Spleen (tissue), 7 donors: ENCODE measurements at regions not wholly inside any gene's neighbourhood (a gene's known extent, or its start where the extent isn't known, plus 50 kb on each side); places are given as distances from the start of the nearest gene placed in this dataset.

Experiments used
- CTCF ChIP-seq, 11 experiments: fragments of 200-600 bp in 7 of 11; fragments of 450-650 bp in 4 of 11; sonication (generic) in 4 of 11; IDR thresholded peaks in 8 of 11; conservative IDR thresholded peaks in 3 of 11; 1 replicate in 7 of 11; 2 replicates in 4 of 11; pipeline versions ENCODE4 v1.4.0 to v1.8.0; 2016 to 2021; ENCODE audit warnings: antibody characterized with exemption in 11 of 11, inconsistent platforms in 4 of 11, mild to moderate bottlenecking in 1 of 11
- POLR2A ChIP-seq, 3 donors: fragments of 450-650 bp; IDR thresholded peaks; one replicate each; pipeline ENCODE4 v1.5.1; 2017; ENCODE audit warnings: antibody characterized with exemption in 3 of 3, mild to moderate bottlenecking in 1 of 3
- POLR2AphosphoS5 ChIP-seq, 3 donors: sonication (generic); formaldehyde crosslinking; IDR thresholded peaks; one replicate each; pipeline ENCODE4 v1.5.1; 2017; ENCODE audit warnings: antibody characterized with exemption in 3 of 3
- donor health status: DM: no; HTN: no; CAD: no; lungs with moderate emphysema.
- donor health status: DM: no; HTN: no; CAD: no.
- donor health status: DM: no; HTN: no; CAD: no.

- TF ChIP-seq CTCF (IDR thresholded peaks at IDR 0.05 in 8 of 11, conservative IDR thresholded peaks at IDR 0.05 in 3 of 11) (no peak), POLR2A (IDR thresholded peaks at IDR 0.05) (no peak), POLR2AphosphoS5 (IDR thresholded peaks at IDR 0.05) (no peak)
Observed at GRCh38 chr7:25802473-25802872, 349.5 kb upstream of the NFE2L3 start.
